ENCODE measurements at regions not wholly inside any gene's neighbourhood (a gene's known extent, or its start where the extent isn't known, plus 50 kb on each side); places are given as distances from the start of the nearest gene placed in this dataset.

DNA sequence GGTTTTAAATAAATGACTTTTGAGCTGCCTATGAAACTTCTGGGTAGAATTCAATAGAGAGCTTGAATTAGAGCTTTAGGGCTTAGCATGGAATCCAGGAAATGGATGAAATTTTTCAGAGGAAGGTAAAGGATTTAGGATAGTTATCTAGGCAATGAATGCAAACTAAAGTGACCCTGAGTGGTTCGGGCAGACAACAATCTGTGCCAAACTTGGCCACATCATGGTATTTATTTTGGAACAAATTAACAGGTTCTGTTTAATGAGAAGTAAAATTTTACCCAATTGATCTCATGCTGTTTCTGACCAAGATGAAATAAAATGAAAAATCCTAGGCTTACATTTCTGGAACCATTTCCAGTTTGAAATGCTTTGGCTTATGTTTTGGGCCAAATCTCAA, 934.4 kb downstream of the MAT2B start:
- TF ChIP-seq, protein P1, sequence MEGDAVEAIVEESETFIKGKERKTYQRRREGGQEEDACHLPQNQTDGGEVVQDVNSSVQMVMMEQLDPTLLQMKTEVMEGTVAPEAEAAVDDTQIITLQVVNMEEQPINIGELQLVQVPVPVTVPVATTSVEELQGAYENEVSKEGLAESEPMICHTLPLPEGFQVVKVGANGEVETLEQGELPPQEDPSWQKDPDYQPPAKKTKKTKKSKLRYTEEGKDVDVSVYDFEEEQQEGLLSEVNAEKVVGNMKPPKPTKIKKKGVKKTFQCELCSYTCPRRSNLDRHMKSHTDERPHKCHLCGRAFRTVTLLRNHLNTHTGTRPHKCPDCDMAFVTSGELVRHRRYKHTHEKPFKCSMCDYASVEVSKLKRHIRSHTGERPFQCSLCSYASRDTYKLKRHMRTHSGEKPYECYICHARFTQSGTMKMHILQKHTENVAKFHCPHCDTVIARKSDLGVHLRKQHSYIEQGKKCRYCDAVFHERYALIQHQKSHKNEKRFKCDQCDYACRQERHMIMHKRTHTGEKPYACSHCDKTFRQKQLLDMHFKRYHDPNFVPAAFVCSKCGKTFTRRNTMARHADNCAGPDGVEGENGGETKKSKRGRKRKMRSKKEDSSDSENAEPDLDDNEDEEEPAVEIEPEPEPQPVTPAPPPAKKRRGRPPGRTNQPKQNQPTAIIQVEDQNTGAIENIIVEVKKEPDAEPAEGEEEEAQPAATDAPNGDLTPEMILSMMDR (IDR thresholded peaks at IDR 0.05), result no peak
- TF ChIP-seq, protein P2, sequence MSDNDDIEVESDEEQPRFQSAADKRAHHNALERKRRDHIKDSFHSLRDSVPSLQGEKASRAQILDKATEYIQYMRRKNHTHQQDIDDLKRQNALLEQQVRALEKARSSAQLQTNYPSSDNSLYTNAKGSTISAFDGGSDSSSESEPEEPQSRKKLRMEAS (CRISPR knock-in tag; IDR thresholded peaks at IDR 0.05), result no peak
- TF ChIP-seq CREM (CRISPR knock-in tag; IDR thresholded peaks at IDR 0.05), result no peak
- TF ChIP-seq, protein P3, sequence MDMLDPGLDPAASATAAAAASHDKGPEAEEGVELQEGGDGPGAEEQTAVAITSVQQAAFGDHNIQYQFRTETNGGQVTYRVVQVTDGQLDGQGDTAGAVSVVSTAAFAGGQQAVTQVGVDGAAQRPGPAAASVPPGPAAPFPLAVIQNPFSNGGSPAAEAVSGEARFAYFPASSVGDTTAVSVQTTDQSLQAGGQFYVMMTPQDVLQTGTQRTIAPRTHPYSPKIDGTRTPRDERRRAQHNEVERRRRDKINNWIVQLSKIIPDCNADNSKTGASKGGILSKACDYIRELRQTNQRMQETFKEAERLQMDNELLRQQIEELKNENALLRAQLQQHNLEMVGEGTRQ (CRISPR knock-in tag; IDR thresholded peaks at IDR 0.05), result no peak
- TF ChIP-seq CREB1 (CRISPR knock-in tag; IDR thresholded peaks at IDR 0.05), result no peak
